ENCODE measurements at regions not wholly inside any gene's neighbourhood (a gene's known extent, or its start where the extent isn't known, plus 50 kb on each side); places are given as distances from the start of the nearest gene placed in this dataset.

GRCh38 chr4:187209921-187210613 lies 486.4 kb upstream of the FAT1 start (continued):
- no peak for TF ChIP-seq ATF3 (IDR thresholded peaks at IDR 0.05; ENCODE audit: insufficient read depth, low read depth, low read length)
- no peak for TF ChIP-seq HDAC6 (IDR thresholded peaks at IDR 0.05; ENCODE audit: low read depth, low read length)
- TF ChIP-seq SP2 (IDR thresholded peaks at IDR 0.05; ENCODE audit: low read length), result no peak

All from H1 (cell line).